ENCODE measurements at regions not wholly inside any gene's neighbourhood (a gene's known extent, or its start where the extent isn't known, plus 50 kb on each side); places are given as distances from the start of the nearest gene placed in this dataset.

DNA sequence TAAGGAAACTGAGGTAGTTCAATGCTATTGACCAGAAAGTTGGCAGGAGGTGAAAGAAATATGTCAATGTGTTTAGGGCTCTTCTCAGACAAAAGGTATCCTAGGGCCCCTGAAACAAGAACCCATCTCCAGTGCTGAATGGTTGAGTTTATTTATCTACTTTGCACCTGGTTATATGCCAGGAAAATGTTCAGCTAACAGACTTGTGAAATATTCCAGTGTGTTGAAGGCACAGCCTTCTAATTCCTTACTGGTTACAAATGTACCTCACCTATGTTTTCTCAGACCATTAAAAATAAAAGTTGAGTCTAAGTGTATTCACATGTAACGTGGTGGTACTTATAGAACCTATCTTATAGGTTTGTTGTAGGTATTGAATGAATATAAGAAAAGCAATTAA lies 511.7 kb upstream of the SEL1L start:
- TF ChIP-seq ZFX (IDR thresholded peaks at IDR 0.05; ENCODE audit: borderline replicate concordance): no peak
- TF ChIP-seq, protein P1, sequence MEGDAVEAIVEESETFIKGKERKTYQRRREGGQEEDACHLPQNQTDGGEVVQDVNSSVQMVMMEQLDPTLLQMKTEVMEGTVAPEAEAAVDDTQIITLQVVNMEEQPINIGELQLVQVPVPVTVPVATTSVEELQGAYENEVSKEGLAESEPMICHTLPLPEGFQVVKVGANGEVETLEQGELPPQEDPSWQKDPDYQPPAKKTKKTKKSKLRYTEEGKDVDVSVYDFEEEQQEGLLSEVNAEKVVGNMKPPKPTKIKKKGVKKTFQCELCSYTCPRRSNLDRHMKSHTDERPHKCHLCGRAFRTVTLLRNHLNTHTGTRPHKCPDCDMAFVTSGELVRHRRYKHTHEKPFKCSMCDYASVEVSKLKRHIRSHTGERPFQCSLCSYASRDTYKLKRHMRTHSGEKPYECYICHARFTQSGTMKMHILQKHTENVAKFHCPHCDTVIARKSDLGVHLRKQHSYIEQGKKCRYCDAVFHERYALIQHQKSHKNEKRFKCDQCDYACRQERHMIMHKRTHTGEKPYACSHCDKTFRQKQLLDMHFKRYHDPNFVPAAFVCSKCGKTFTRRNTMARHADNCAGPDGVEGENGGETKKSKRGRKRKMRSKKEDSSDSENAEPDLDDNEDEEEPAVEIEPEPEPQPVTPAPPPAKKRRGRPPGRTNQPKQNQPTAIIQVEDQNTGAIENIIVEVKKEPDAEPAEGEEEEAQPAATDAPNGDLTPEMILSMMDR (IDR thresholded peaks at IDR 0.05): no peak
- no peak overlapping the region for H3K27ac ChIP-seq

DNA sequence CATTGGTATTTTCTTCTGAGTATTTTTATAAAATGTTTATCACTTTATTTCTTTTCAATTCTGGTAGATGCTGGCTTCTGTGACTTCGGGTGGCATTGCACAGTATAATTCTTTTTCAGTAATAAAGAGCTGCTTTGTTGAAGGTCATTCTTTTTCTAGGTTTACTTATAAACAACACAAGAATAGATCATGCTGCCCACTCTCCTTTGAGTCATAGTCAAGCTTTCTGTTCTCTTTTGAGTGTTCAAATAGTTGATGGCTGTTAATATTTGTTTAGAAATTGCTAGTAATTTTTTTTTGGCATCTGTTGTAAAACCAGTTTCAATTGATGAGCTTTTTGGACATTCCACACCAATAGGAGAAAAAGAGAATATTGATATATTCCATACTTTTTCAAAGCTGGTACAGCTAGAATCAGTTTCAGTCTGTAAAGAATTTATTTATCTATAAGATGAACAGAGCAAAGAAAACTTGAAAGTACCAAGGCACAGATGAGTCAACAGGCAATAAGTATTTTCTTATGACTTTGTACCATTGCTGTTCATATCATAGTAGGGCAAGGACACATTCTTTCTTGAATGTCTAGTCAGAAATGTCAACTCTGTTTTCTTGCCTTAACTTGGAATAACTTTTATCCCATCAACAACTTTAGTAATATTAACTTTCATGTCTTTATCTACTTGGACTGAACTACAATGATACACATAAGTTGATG lies 513.0 kb upstream of the SEL1L start:
- no peak overlapping the region for H3K27ac ChIP-seq
- TF ChIP-seq ZFX (IDR thresholded peaks at IDR 0.05; ENCODE audit: borderline replicate concordance): no peak
- TF ChIP-seq, protein P1 (IDR thresholded peaks at IDR 0.05): no peak

DNA sequence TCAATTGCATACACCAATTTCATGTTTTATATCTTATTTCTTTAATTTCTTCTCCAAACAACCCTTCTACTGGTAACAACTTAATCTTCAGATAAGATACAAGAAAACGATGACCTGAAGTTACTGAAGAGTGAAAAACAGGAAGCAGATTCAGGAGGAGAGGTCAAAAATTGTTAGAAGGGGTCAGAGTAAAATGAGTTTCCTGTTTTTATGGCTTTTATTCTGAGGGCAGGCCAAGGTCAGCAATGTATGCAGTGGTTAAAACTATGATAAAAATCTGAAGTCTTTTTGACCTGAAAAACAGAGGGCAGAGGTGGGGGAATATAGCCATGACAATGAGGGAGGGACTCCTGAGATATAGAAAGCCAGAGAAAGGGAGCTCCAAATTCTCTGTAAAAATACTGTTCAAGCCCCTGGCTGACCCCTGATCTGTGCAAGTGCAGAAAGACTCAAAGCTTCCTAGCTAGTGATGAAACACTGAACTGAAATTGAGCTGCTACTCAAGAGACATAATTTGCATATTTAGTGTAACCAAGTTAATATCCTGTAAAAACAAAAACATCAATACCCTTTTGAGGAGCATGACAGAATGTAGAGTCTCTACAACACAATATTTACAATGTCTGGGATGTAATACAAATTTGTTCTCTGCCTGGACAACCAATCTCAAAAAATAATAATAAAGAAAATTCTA lies 514.3 kb upstream of the SEL1L start:
- TF ChIP-seq, protein P1 (IDR thresholded peaks at IDR 0.05): no peak
- no peak for TF ChIP-seq ZFX (IDR thresholded peaks at IDR 0.05; ENCODE audit: borderline replicate concordance)
- no peak overlapping the region for H3K27ac ChIP-seq

DNA sequence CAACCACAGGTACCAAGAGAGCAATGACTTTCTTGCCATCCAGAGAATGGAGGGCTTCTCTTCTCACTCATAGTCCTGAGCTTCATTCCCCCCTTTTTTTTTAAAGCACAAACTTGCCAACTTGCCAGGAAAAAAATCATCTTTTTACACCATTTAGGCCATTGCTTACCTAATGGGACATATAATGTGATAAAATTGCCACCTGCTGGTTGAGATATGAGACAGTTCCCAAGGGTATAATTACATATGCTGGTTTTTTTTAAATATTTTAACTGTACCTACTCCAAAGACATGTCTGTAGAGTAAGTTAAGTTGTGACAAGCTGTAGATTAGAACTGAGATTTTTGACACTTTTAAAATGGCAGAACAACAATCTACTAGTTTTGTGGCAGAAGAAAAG lies 519.1 kb upstream of the SEL1L start:
- H3K27ac ChIP-seq: no peak overlapping the region
- TF ChIP-seq, protein P1 (IDR thresholded peaks at IDR 0.05): no peak
- TF ChIP-seq ZFX (IDR thresholded peaks at IDR 0.05; ENCODE audit: borderline replicate concordance): no peak

DNA sequence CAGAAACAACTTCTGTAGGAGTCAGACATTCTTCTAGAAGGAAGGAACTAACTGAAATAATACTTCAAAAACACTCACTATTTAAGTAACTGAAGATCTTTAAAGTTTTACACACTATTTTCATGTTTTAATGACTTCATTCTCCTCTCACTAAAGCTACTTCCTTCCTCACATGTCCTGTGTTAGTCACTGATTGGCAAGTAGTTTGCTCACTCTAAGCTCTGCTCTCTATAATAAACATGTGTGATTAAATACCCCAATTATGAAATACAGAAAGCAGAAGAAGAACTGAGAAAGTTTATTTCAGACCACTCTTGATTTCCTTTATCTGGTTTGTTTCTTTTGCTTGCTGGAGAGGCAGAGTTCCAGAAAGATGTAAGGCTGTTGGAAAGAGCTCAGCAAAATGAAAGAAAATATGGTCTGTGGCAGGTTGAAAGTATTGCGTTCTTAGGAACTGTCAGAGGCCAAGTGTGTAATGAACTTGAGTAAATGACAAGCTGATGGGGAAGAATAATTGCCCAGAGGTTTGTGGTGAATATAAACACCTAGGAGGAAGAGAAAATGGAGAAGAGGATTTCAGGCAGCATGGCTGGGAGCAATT lies 522.0 kb upstream of the SEL1L start:
- TF ChIP-seq ZFX (IDR thresholded peaks at IDR 0.05; ENCODE audit: borderline replicate concordance): no peak
- TF ChIP-seq, protein P1 (IDR thresholded peaks at IDR 0.05): no peak
- H3K27ac ChIP-seq: no peak overlapping the region

DNA sequence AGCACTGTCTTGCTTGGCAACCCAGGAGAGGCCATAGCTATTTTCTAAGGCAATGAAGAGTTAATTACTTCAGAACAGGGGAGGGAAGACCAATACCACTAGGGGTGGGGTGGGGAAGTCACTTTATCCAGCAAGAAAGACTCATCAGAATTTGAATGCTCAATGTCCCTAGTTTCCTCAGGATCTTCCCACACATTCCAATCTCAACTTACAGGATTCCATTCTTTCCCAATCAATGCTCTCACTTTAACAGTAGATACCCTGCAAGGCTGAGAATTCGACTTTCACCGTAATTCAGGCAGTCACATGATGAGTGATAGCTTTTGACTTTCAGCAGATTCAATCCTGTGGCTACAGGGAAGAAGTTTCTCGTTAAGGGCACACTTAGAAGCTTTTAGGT lies 526.6 kb upstream of the SEL1L start:
- TF ChIP-seq ZFX (IDR thresholded peaks at IDR 0.05; ENCODE audit: borderline replicate concordance): no peak
- TF ChIP-seq, protein P1 (IDR thresholded peaks at IDR 0.05): no peak
- H3K27ac ChIP-seq: no peak overlapping the region

Measured in 22Rv1 (cell line).